Uterus (tissue), 3 donors: ENCODE measurements at regions not wholly inside any gene's neighbourhood (a gene's known extent, or its start where the extent isn't known, plus 50 kb on each side); places are given as distances from the start of the nearest gene placed in this dataset.
A peak's percentile ranks its signal among the peaks of the same experiment; 100 is the strongest.

Experiments used
- DNase-seq, 2 donors: peaks; one replicate each; pipeline ENCODE4 v3.0.0-alpha.2; 2019 to 2020
- H3K27ac ChIP-seq, 2 donors: fragments of 200-600 bp; sonication (generic); 1 replicate in 1 of 2; 2 replicates in 1 of 2; pipeline ENCODE4 v1.5.1; 2016 to 2018
- H3K27me3 ChIP-seq, 2 donors: fragments of 200-600 bp; sonication (generic); one replicate each; pipeline ENCODE4 v1.5.1; 2018 to 2019; ENCODE audit warnings: control low read depth in 1 of 2
- H3K36me3 ChIP-seq, 2 donors: fragments of 200-600 bp; sonication (generic); one replicate each; pipeline ENCODE4 v1.5.1; 2019; ENCODE audit warnings: control low read depth in 1 of 2
- H3K4me1 ChIP-seq, 2 donors: fragments of 200-600 bp; sonication (generic); one replicate each; pipeline ENCODE4 v1.5.1; 2018 to 2019; ENCODE audit warnings: control low read depth in 1 of 2
- H3K4me3 ChIP-seq, 2 donors: fragments of 200-600 bp; sonication (generic); 1 replicate in 1 of 2; 2 replicates in 1 of 2; pipeline ENCODE4 v1.5.1; 2018 to 2019; ENCODE audit warnings: mild to moderate bottlenecking in 1 of 2
- H3K9me3 ChIP-seq, 2 donors: fragments of 200-600 bp; sonication (generic); one replicate each; pipeline ENCODE4 v1.5.1; 2019; ENCODE audit warnings: control low read depth in 1 of 2
- POLR2A ChIP-seq, 2 donors: fragments of 450-650 bp; IDR thresholded peaks; one replicate each; pipeline ENCODE4 v1.6.1; 2016; ENCODE audit warnings: antibody characterized with exemption in 2 of 2, mild to moderate bottlenecking in 1 of 2, moderate library complexity in 1 of 2
- intact Hi-C: fragments of 100-400 bp; cut with DNase I; formaldehyde crosslinking; loops from one replicate; pipeline ENCODE4 v1.15.1; 2023; ENCODE audit warnings: low total_unique reads
- TF ChIP-seq, protein P1 (sequence below), 4 experiments: fragments of 200-600 bp in 2 of 4; fragments of 450-650 bp in 2 of 4; sonication (generic) in 2 of 4; IDR thresholded peaks; one replicate each; pipeline ENCODE4 v1.5.1; 2016 to 2019; ENCODE audit warnings: antibody characterized with exemption in 4 of 4, mild to moderate bottlenecking in 2 of 4, moderate library complexity in 1 of 4
- donor health status: DM: yes; HTN: yes; CAD: no.

DNA sequence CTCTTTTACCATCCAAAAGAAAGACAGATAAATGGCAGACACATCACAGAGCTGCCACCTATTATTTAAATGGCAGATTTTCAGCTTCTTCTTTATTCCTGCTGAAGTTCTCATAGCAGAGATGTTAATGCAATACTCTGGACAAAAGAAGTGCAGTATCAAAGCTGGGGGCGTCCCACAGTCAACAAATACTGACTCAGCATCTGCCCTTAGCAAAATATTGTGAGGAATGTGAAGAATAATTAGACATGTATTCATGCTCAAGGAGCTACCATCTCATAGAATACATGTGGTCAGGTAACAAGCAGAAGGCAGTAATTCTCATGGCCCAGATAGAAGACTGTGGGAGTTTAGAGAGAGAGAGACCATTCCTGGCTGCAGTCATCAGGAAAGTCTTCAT lies 108.0 kb upstream of the TANK start:
- Histone ChIP-seq H3K4me1 (no peaks in the 10 kb centered on the region), H3K27me3 (no peaks in the 10 kb centered on the region), H3K4me3 (no peak overlapping the region), H3K36me3 (no peaks in the 10 kb centered on the region), H3K9me3 (no peaks in the 10 kb centered on the region), H3K27ac (no peak overlapping the region)
- intact Hi-C loops: no loop called here
- no peak for TF ChIP-seq POLR2A (IDR thresholded peaks at IDR 0.05)
- TF ChIP-seq, protein P1, sequence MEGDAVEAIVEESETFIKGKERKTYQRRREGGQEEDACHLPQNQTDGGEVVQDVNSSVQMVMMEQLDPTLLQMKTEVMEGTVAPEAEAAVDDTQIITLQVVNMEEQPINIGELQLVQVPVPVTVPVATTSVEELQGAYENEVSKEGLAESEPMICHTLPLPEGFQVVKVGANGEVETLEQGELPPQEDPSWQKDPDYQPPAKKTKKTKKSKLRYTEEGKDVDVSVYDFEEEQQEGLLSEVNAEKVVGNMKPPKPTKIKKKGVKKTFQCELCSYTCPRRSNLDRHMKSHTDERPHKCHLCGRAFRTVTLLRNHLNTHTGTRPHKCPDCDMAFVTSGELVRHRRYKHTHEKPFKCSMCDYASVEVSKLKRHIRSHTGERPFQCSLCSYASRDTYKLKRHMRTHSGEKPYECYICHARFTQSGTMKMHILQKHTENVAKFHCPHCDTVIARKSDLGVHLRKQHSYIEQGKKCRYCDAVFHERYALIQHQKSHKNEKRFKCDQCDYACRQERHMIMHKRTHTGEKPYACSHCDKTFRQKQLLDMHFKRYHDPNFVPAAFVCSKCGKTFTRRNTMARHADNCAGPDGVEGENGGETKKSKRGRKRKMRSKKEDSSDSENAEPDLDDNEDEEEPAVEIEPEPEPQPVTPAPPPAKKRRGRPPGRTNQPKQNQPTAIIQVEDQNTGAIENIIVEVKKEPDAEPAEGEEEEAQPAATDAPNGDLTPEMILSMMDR (IDR thresholded peaks at IDR 0.05): no peak
- DNase-seq: no peak

DNA sequence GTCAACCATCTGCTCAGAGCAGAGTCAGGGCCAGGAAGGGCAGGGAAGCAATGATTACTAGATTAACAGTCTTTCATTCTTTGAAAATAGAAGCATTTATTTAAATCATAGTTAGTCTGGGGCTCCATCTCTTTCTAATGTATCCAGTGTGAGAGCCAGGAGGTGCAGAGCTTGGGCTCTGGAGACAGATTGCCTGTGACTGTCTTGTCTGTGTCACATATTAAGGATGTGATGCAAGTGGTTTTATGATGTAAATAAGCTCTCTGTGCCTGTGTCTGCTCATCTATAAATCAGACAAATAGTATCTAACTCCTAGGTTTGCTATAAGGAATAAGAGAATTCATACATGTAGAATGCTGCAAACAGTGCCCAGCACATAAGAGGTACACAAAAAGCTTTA lies 104.9 kb upstream of the TANK start:
- H3K4me1 ChIP-seq: no peaks in the 10 kb centered on the region
- H3K27me3 ChIP-seq: no peaks in the 10 kb centered on the region
- DNase-seq: no peak
- H3K27ac ChIP-seq: no peak overlapping the region
- TF ChIP-seq POLR2A (IDR thresholded peaks at IDR 0.05): no peak
- TF ChIP-seq, protein P1 (IDR thresholded peaks at IDR 0.05): no peak
- no peaks in the 10 kb centered on the region for H3K36me3 ChIP-seq
- intact Hi-C loops: no loop called here
- no peaks in the 10 kb centered on the region for H3K9me3 ChIP-seq
- H3K4me3 ChIP-seq: no peak overlapping the region

DNA sequence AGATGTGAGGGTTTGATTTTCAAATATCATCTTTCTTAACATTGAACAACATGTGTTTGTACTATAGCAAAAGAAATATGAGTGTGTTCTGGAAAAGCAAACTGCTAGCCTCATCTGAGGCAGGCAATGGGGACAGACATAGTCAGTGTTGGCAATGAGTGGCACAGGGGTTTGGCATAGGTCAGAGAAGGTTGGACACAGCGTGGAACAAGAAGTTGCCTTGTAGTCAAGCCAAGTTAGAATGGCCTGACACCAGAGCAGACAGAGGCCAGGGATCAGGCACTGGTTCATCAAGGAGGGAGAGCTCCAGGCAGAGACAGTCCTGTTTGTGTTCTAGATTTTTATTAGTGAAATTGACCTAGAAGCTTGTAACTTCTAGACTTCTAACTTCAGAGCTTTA lies 100.8 kb upstream of the TANK start:
- DNase-seq: no peak
- TF ChIP-seq, protein P1 (IDR thresholded peaks at IDR 0.05): no peak
- TF ChIP-seq POLR2A (IDR thresholded peaks at IDR 0.05): no peak
- intact Hi-C loops: no loop called here

DNA sequence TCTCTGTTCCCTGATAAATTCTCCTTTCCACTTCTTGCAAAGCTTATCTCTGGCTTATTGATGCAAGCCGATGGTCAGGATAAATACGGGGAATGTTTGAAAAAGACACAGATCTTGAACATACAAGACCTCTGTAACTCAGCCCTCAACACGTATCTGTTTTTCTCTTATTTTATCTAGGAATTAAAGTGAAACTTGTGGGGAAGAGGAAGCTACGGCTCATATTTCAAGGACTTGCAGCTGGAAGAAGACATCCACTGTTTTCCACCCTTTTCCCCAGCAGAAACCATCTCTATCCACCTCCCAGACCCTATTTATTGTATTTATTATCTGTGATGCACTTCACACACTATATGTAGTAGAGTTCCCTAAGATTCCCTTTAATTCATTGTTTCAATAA lies 98.4 kb upstream of the TANK start:
- Histone ChIP-seq H3K27ac (no peak overlapping the region), H3K36me3 (no peaks in the 10 kb centered on the region), H3K4me3 (no peak overlapping the region), H3K4me1 (no peaks in the 10 kb centered on the region), H3K27me3 (no peaks in the 10 kb centered on the region), H3K9me3 (no peaks in the 10 kb centered on the region)
- TF ChIP-seq, protein P1 (IDR thresholded peaks at IDR 0.05): no peak
- no peak for TF ChIP-seq POLR2A (IDR thresholded peaks at IDR 0.05)
- intact Hi-C loops: no loop called here
- no peak for DNase-seq

More for the DNA sequence above, 100.8 kb upstream of the TANK start:
- Histone ChIP-seq H3K27me3 (no peaks in the 10 kb centered on the region), H3K9me3 (no peaks in the 10 kb centered on the region), H3K4me3 (no peak overlapping the region), H3K27ac (no peak overlapping the region), H3K36me3 (no peaks in the 10 kb centered on the region), H3K4me1 (no peaks in the 10 kb centered on the region)

GRCh38 chr2:161063157-161063945 lies 96.9 kb upstream of the TANK start:
- H3K9me3 ChIP-seq: no peaks in the 10 kb centered on the region
- H3K27me3 ChIP-seq: no peaks in the 10 kb centered on the region
- TF ChIP-seq POLR2A (IDR thresholded peaks at IDR 0.05): no peak
- TF ChIP-seq, protein P1 (IDR thresholded peaks at IDR 0.05): peak; percentile 68 to 93 (median 78)
- no peak overlapping the region for H3K4me3 ChIP-seq
- intact Hi-C loops: no loop called here
- no peaks in the 10 kb centered on the region for H3K36me3 ChIP-seq
- DNase-seq: peak; percentile 71 to 79
- H3K4me1 ChIP-seq: no peaks in the 10 kb centered on the region
- no peak overlapping the region for H3K27ac ChIP-seq
